Epidermal melanocyte (primary cell): ENCODE measurements at regions not wholly inside any gene's neighbourhood (a gene's known extent, or its start where the extent isn't known, plus 50 kb on each side); places are given as distances from the start of the nearest gene placed in this dataset.
"Not testable (repeated sequence)": the region's sequence is repeated elsewhere in the genome, so short reads cannot be mapped to it uniquely, and the experiment has no call there.

Source experiments
- DNase-seq: peaks from one replicate; pipeline ENCODE4 v3.0.0; 2011; ENCODE audit warnings: low spot score; ENCODE audit not compliant: insufficient read length

GRCh38 chr13:44783994-44784707 lies 205.1 kb downstream of the NUFIP1 start:
- DNase-seq = no peak

- no peak for DNase-seq
Observed at GRCh38 chr13:44780591-44781280, 204.6 kb upstream of the TSC22D1 start.

GRCh38 chr13:44778761-44779484 lies 202.8 kb upstream of the TSC22D1 start:
- DNase-seq = no peak

GRCh38 chr13:44775290-44775689 lies 199.2 kb upstream of the TSC22D1 start:
- not testable (repeated sequence) for DNase-seq

- no peak for DNase-seq
Observed at GRCh38 chr13:44770951-44771350, 194.8 kb upstream of the TSC22D1 start.

GRCh38 chr13:44769686-44770085 lies 193.6 kb upstream of the TSC22D1 start:
- DNase-seq = no peak

GRCh38 chr13:44768775-44769581 lies 192.8 kb upstream of the TSC22D1 start:
- DNase-seq = no peak

- no peak for DNase-seq
Observed at GRCh38 chr13:44768239-44768638, 192.1 kb upstream of the TSC22D1 start.

GRCh38 chr13:44765001-44765471 lies 188.9 kb upstream of the TSC22D1 start:
- DNase-seq = no peak

GRCh38 chr13:44764302-44764692 lies 188.2 kb upstream of the TSC22D1 start:
- no peak for DNase-seq

GRCh38 chr13:44763615-44764301 lies 187.6 kb upstream of the TSC22D1 start:
- DNase-seq = no peak

- DNase-seq = no peak
Observed at GRCh38 chr13:44762911-44763310, 186.8 kb upstream of the TSC22D1 start.

GRCh38 chr13:44760434-44760833 lies 184.3 kb upstream of the TSC22D1 start:
- DNase-seq = no peak

GRCh38 chr13:44759384-44760360 lies 183.5 kb upstream of the TSC22D1 start:
- DNase-seq = no peak

GRCh38 chr13:44758630-44759383 lies 182.7 kb upstream of the TSC22D1 start:
- no peak for DNase-seq

GRCh38 chr13:44757671-44758070 lies 181.5 kb upstream of the TSC22D1 start:
- DNase-seq = no peak

GRCh38 chr13:44756276-44756810 lies 180.2 kb upstream of the TSC22D1 start:
- no peak for DNase-seq

- no peak for DNase-seq
Observed at GRCh38 chr13:44755872-44756271, 179.7 kb upstream of the TSC22D1 start.

- DNase-seq = no peak
Observed at GRCh38 chr13:44752164-44752563, 176.0 kb upstream of the TSC22D1 start.
